Skeletal muscle tissue (tissue), 3 donors: ENCODE measurements at regions not wholly inside any gene's neighbourhood (a gene's known extent, or its start where the extent isn't known, plus 50 kb on each side); places are given as distances from the start of the nearest gene placed in this dataset.
"Not testable (repeated sequence)": the region's sequence is repeated elsewhere in the genome, so short reads cannot be mapped to it uniquely, and the experiment has no call there.

ENCODE experiments used
- H3K27ac ChIP-seq: one replicate; pipeline ENCODE4 v1.7.0; 2013; ENCODE audit warnings: mild to moderate bottlenecking, low read depth, low read length, inconsistent platforms
- H3K27me3 ChIP-seq, 3 donors: one replicate each; pipeline ENCODE4 v1.7.0; 2013; ENCODE audit warnings: low read length in 3 of 3; ENCODE audit not compliant: control insufficient read depth in 3 of 3, insufficient read depth in 3 of 3
- H3K36me3 ChIP-seq, 3 donors: one replicate each; pipeline ENCODE4 v1.7.0; 2013; ENCODE audit warnings: low read length in 3 of 3; ENCODE audit not compliant: control insufficient read depth in 3 of 3, insufficient read depth in 3 of 3
- H3K4me1 ChIP-seq, 3 donors: one replicate each; pipeline ENCODE4 v1.7.0; 2013; ENCODE audit warnings: low read length in 3 of 3, mild to moderate bottlenecking in 3 of 3; ENCODE audit not compliant: control insufficient read depth in 3 of 3, insufficient read depth in 3 of 3
- H3K4me3 ChIP-seq, 3 donors: one replicate each; pipeline ENCODE4 v1.7.0; 2013; ENCODE audit warnings: low read length in 3 of 3
- H3K9ac ChIP-seq, 3 donors: one replicate each; pipeline ENCODE4 v1.7.0; 2013; ENCODE audit warnings: low read length in 3 of 3, mild to moderate bottlenecking in 3 of 3, moderate library complexity in 2 of 3, low read depth in 1 of 3
- H3K9me3 ChIP-seq, 3 donors: one replicate each; pipeline ENCODE4 v1.7.0; 2013; ENCODE audit warnings: low read length in 3 of 3; ENCODE audit not compliant: control insufficient read depth in 3 of 3
- donor health status: Osteomylitis.

DNA sequence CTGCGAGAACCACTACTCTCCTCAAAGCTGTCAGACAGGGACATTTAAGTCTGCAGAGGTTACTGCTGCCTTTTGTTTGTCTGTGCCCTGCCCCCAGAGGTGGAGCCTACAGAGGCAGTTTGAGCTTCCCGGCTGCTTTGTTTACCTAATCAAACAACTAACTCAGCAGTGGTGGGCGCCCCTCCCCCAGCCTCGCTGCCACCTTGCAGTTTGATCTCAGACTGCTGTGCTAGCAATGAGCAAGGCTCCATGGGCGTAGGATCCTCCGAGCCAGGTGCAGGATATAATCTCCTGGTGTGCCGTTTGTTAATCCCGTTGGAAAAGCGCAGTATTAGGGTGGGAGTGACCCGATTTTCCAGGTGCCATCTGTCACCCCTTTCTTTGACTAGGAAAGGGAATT lies 147.7 kb upstream of the MRPS22 start:
- H3K27me3 ChIP-seq, H3K36me3 ChIP-seq, H3K9ac ChIP-seq, H3K4me3 ChIP-seq, H3K4me1 ChIP-seq, H3K27ac ChIP-seq, H3K9me3 ChIP-seq: not testable (repeated sequence)

DNA sequence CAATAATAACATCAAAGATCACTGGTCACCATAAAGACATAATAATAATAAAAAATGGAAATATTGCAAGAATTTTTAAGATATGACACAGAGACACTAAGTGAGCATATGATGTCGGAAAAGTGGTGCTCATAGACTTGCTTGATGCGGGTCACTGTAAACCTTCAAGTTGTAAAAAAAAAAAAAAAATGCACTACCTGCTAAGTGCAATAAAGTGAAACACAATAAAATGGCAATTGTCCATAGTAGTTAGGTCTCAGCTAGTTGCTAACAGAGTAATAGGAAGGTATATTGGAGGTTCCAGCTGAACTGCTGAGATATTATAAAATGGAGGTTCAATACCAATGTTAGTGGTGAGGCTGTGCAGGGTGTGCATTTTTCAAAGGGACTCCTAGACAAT lies 146.6 kb upstream of the MRPS22 start:
- Histone ChIP-seq H3K9ac (no peak overlapping the region), H3K27me3 (no peaks in the 10 kb centered on the region), H3K9me3 (no peaks in the 10 kb centered on the region), H3K4me3 (no peak overlapping the region), H3K36me3 (no peaks in the 10 kb centered on the region), H3K27ac (no peak overlapping the region), H3K4me1 (peaks cover 0 to 3% (median 0%) of the 10 kb centered on the region in 3 donors)

DNA sequence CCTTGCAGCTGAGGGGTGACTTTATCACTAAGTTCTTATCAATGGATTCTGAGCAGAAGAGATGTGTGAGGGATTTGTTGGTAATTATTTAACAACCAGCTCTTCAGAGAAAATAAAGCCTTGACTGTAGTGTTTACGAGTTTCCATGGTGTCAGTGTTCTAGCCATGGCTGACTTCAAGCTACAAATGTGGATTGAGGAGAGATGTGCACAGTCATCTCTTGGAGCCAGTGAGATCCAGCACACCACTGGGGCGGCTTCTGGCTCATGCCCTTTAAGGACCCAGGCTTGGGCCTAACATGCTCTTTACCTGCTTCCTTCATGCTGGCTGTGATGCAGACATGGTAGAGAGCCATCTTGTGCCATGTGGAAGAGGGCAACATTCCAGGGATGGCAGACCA lies 145.6 kb upstream of the MRPS22 start:
- Histone ChIP-seq H3K9me3 (no peaks in the 10 kb centered on the region), H3K27ac (no peak overlapping the region), H3K27me3 (no peaks in the 10 kb centered on the region), H3K4me3 (no peak overlapping the region), H3K4me1 (peaks cover 0 to 5% (median 0%) of the 10 kb centered on the region in 3 donors), H3K9ac (no peak overlapping the region), H3K36me3 (no peaks in the 10 kb centered on the region)

DNA sequence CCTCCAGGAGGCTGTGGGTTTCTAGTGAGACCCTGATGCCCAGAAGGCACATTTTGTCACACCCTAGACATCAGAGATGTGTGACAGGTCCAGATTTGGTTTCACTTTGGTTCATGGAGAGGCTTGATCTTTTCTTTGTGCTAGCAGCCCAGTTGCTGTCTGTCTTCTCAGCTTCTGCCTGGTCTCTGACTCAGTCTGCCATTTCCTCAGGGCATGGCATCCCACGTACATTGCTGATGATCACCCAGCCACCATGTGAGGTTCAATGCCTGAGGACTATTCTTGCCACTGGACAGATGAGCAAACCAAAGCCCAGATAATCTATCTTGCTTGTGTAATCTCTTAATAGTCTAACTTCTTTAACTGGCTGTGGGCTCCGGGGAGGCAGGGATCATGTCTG lies 144.9 kb upstream of the MRPS22 start:
- H3K4me3 ChIP-seq = no peak overlapping the region
- H3K9me3 ChIP-seq = no peaks in the 10 kb centered on the region
- H3K4me1 ChIP-seq = peaks cover 0 to 5% (median 0%) of the 10 kb centered on the region in 3 donors
- no peaks in the 10 kb centered on the region for H3K27me3 ChIP-seq
- H3K36me3 ChIP-seq = no peaks in the 10 kb centered on the region
- no peak overlapping the region for H3K9ac ChIP-seq
- H3K27ac ChIP-seq = no peak overlapping the region

DNA sequence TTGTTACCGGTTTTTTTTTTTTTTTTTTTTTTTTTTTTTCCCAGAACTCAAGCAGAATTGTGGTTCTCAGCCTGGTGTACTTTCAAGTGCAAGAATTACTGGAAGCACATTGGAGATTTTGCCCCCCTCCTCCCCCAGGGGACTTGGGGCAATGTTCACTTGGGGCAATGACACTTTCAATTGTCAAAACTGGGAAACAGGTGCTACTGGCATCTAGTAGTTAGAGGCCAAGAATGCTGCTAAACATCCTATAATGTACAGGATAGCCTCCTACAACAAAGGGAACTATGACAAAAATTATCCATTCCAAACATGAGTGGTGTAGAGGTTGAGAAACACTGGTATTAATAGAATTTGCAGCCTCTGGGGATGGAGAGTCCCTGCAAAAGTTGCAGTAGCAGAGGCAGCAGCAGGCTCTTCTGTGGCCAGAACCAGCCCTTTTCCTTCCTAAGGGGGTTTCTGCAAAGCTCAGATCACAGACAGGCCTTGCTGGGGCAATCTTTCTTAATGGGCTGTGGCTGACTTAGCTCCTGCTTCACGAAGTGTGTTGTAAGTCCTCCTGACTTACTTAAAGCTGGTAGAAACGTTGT lies 144.3 kb upstream of the MRPS22 start:
- no peaks in the 10 kb centered on the region for H3K9me3 ChIP-seq
- H3K4me1 ChIP-seq = peaks cover 0 to 5% (median 0%) of the 10 kb centered on the region in 3 donors
- no peak overlapping the region for H3K27ac ChIP-seq
- H3K9ac ChIP-seq = no peak overlapping the region
- no peaks in the 10 kb centered on the region for H3K27me3 ChIP-seq
- no peaks in the 10 kb centered on the region for H3K36me3 ChIP-seq
- H3K4me3 ChIP-seq = no peak overlapping the region

DNA sequence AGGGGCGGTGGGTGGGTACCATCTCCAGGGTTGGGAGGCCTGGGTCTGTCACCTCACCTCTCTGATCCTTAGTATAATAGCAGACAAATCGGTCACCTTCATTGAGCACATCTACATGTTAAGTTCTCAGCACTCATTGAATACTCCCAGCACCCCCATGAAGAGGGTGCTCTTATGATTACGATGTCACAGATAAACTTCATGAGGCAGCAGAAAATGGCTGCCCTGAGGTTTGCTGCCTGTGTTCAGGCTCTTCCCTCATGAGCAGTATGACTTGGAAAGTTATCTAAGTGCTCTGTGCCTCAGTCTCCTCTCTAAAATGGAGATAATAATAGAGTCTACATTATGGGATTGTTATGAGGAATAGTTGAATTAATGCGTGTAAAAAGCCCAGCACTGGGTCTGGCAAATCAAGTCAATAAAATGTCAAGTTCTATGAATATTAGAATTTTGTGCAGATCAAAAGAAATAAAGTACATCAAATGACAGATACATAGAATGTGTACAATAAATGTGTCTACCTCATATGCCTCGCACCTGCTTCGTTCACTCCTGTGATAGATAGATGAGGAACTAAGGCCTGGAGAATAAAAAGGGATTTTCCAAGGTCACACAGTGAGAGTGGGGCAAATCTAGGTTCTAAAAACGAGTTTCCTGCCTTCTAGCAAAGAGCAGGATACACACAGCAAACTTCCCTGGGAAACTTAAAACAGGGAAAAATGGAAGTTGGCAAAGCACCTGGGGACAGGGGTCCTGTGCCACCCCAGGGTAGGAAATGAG lies 142.2 kb upstream of the MRPS22 start:
- Histone ChIP-seq H3K36me3 (no peaks in the 10 kb centered on the region), H3K9ac (no peak overlapping the region), H3K4me3 (peak overlapping the region in 1 of 3 donors; percentile 13), H3K27ac (no peak overlapping the region), H3K27me3 (no peaks in the 10 kb centered on the region), H3K4me1 (peaks cover 0 to 5% (median 0%) of the 10 kb centered on the region in 3 donors), H3K9me3 (no peaks in the 10 kb centered on the region)

DNA sequence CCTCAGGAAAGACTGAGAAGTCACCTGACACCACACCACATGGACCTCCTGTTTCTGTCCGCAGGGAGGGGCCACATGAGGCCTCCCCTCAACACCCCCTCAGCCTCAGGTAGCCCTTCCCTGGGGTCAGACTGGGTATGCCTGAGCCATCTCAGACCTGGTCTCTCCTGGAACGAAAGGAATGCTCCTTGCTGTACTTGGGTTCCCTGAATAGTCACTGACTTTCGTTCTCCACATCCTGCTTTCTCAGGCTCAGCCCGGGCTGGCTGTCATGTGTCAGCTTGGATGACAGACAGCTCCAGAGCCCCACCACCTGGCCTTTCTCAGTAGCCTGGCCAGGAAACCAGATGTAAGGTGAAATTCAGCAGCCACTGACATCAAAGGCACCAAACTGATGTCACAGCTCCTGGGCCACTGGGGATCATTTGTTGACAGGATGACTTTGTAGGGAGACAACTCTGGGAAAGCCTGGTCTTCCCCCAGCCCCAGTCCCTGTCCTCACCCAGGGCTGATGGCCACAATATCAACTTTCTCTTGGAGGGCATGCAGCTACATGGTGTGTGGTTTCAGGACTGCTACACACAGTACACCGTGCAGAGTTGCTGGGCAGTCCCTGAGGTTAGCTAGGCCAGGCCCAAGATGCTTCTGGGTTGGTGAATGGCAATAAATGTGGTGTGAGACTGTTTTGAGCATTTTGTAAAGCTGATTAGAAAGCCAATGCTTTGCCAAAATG lies 141.4 kb upstream of the MRPS22 start:
- Histone ChIP-seq H3K27ac (no peak overlapping the region), H3K9me3 (no peaks in the 10 kb centered on the region), H3K4me3 (peak overlapping the region in 1 of 3 donors; percentile 13), H3K9ac (no peak overlapping the region), H3K36me3 (no peaks in the 10 kb centered on the region), H3K4me1 (peaks cover 0 to 5% (median 0%) of the 10 kb centered on the region in 3 donors), H3K27me3 (no peaks in the 10 kb centered on the region)

DNA sequence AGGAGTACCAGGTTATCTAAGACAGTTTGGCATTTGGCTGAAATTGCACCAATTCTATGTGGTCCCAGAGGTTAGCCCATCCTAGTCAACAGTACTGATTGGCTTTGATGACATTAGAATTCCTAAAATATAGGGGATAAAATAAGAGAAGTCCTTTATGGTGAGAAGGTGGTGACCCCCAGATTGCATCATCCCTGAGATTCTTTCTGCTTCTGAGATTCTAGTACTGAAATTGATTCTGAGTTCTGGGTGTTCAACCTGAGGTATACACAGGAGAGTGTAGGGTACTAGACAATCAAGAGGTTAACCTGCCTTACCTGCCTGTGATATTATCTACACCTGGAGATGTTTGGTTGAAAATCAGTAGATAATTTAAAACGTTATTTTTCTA lies 140.9 kb upstream of the MRPS22 start:
- Histone ChIP-seq H3K4me3 (no peak overlapping the region), H3K4me1 (peaks cover 0 to 5% (median 0%) of the 10 kb centered on the region in 3 donors), H3K9ac (no peak overlapping the region), H3K9me3 (no peaks in the 10 kb centered on the region), H3K27me3 (no peaks in the 10 kb centered on the region), H3K27ac (no peak overlapping the region), H3K36me3 (no peaks in the 10 kb centered on the region)

DNA sequence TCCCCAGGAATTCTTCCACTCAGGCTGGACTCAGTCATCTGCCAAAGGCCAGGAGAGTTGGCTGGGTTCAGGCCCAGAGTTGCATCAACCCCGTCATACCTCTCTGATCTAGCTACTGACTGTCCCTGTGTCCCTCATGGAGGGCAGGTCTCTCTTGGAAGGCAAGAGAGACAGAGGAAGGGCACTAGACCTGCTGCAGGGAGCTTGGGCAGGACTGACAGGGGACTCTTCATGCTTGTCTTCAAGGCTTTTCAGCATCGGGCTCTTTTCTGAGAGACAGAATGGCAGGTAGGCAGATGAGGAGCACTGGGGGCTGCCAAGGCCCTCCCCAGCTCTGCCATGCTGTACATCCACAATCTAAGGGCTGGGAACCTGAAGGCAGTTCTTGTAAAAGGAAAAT lies 140.1 kb upstream of the MRPS22 start:
- no peak overlapping the region for H3K9ac ChIP-seq
- H3K36me3 ChIP-seq = no peaks in the 10 kb centered on the region
- no peak overlapping the region for H3K4me3 ChIP-seq
- H3K27me3 ChIP-seq = no peaks in the 10 kb centered on the region
- no peaks in the 10 kb centered on the region for H3K9me3 ChIP-seq
- H3K27ac ChIP-seq = no peak overlapping the region
- H3K4me1 ChIP-seq = peaks cover 0 to 5% (median 0%) of the 10 kb centered on the region in 3 donors

DNA sequence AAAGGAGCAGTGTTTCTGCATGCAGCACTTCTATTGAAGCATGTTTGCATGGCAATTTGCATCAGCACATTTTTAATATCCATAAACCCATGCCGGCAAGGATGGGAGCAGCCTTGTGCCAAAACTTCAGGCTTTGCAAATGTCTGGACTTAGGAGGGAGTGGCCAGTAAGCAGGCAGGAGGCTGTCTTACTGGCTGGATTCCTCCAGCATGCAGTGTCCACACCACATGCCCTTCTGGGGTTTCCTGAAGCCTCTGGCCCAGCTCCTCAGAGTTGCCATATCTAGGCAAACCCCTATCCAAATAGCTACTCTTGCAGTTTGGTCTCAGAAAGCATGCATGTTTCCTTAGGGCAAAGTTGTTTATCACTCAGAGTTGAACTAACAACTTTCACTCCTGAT lies 139.1 kb upstream of the MRPS22 start:
- Histone ChIP-seq H3K27me3 (no peaks in the 10 kb centered on the region), H3K36me3 (no peaks in the 10 kb centered on the region), H3K9me3 (no peaks in the 10 kb centered on the region), H3K27ac (no peak overlapping the region), H3K4me3 (no peak overlapping the region), H3K9ac (no peak overlapping the region), H3K4me1 (peaks cover 0 to 5% (median 0%) of the 10 kb centered on the region in 3 donors)
